Loucy (cell line): ENCODE measurements at regions not wholly inside any gene's neighbourhood (a gene's known extent, or its start where the extent isn't known, plus 50 kb on each side); places are given as distances from the start of the nearest gene placed in this dataset.

ENCODE experiments used
- H2AFZ ChIP-seq: fragments of 200-600 bp; sonication (generic); 2 replicates; pipeline ENCODE4 v1.6.0; 2016; ENCODE audit warnings: antibody characterized with exemption, mild to moderate bottlenecking, low read length, moderate library complexity
- H3F3A ChIP-seq: fragments of 200-600 bp; 2 replicates; pipeline ENCODE4 v1.6.0; 2016; ENCODE audit warnings: antibody characterized with exemption, low read depth, mild to moderate bottlenecking
- H3K27me3 ChIP-seq: fragments of 200-600 bp; sonication (generic); 2 replicates; pipeline ENCODE4 v1.6.1; 2014; ENCODE audit warnings: low read length, mild to moderate bottlenecking; ENCODE audit not compliant: insufficient read depth, poor library complexity, severe bottlenecking
- H3K36me3 ChIP-seq: fragments of 200-600 bp; sonication (generic); 2 replicates; pipeline ENCODE4 v1.6.1; 2016; ENCODE audit warnings: low read length; ENCODE audit not compliant: insufficient read depth
- H3K4me1 ChIP-seq: fragments of 200-600 bp; sonication (generic); 2 replicates; pipeline ENCODE4 v1.5.1; 2014; ENCODE audit warnings: low read length, mild to moderate bottlenecking; ENCODE audit not compliant: insufficient read depth, poor library complexity, severe bottlenecking
- H3K4me2 ChIP-seq: fragments of 200-600 bp; sonication (generic); 2 replicates; pipeline ENCODE4 v1.6.0; 2014; ENCODE audit warnings: antibody characterized with exemption, low read length, low read depth, mild to moderate bottlenecking; ENCODE audit not compliant: poor library complexity, severe bottlenecking
- H3K4me3 ChIP-seq: fragments of 200-600 bp; sonication (generic); 2 replicates; pipeline ENCODE4 v1.5.1; 2014; ENCODE audit warnings: low read length, mild to moderate bottlenecking, mixed read lengths; ENCODE audit not compliant: poor library complexity, severe bottlenecking
- H3K79me2 ChIP-seq: fragments of 200-600 bp; sonication (generic); 2 replicates; pipeline ENCODE4 v1.6.1; 2014; ENCODE audit warnings: low read length; ENCODE audit not compliant: insufficient read depth
- H3K9ac ChIP-seq: fragments of 200-600 bp; sonication (generic); 2 replicates; pipeline ENCODE4 v1.6.0; 2014; ENCODE audit warnings: mild to moderate bottlenecking, low read depth, low read length, moderate library complexity; ENCODE audit not compliant: poor library complexity, severe bottlenecking
- H3K9me2 ChIP-seq: fragments of 200-600 bp; sonication (generic); replicated peaks from 2 replicates; pipeline ENCODE4 v1.6.1; 2016; ENCODE audit warnings: low read depth, low read length, mixed read lengths
- H3K9me3 ChIP-seq: fragments of 200-600 bp; sonication (generic); 2 replicates; pipeline ENCODE4 v1.6.1; 2014; ENCODE audit warnings: mild to moderate bottlenecking, antibody characterized with exemption, low read length, low read depth; ENCODE audit not compliant: insufficient read depth
- H4K20me1 ChIP-seq: fragments of 200-600 bp; sonication (generic); 2 replicates; pipeline ENCODE4 v1.6.0; 2014; ENCODE audit warnings: antibody characterized with exemption, low read length, mild to moderate bottlenecking; ENCODE audit not compliant: insufficient read depth, poor library complexity, severe bottlenecking
- CTCF ChIP-seq: fragments of 200-600 bp; sonication (generic); conservative IDR thresholded peaks from 2 replicates; pipeline ENCODE4 v1.5.1; 2014; ENCODE audit warnings: mild to moderate bottlenecking, antibody characterized with exemption, low read length
- EZH2phosphoT487 ChIP-seq: fragments of 200-600 bp; IDR thresholded peaks from 2 replicates; pipeline ENCODE4 v1.6.1; 2018; ENCODE audit warnings: antibody characterized with exemption, mild to moderate bottlenecking, moderate library complexity, borderline replicate concordance

DNA sequence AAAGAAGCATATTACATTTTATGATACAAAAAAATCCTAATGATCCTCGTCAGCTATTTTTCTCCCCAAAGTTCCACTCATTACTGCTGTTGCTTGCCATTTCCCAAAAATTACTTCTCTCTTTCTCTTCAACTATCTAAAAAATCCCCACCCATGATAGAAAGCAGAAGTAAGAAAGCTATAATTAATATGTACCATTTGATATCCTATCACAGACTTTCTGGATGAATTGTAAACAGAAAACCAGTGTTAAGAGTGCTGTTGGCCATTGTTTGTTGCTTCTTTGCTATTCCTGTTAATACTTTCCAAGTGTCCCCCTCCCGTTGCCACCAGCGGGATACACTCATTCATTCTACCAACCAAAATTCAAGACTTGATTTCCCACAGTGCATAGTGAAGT is 136.3 kb upstream of the SMARCA2 start:
- H3K9me3 ChIP-seq, result no peaks in the 10 kb centered on the region
- H4K20me1 ChIP-seq, result no peaks in the 10 kb centered on the region
- H3K79me2 ChIP-seq, result no peaks in the 10 kb centered on the region
- H3K4me1 ChIP-seq, result no peaks in the 10 kb centered on the region
- no peak overlapping the region for H3K4me2 ChIP-seq
- H3K36me3 ChIP-seq, result no peaks in the 10 kb centered on the region
- no peaks in the 10 kb centered on the region for H3K27me3 ChIP-seq
- no peak overlapping the region for H2AFZ ChIP-seq
- TF ChIP-seq EZH2phosphoT487, result no peak
- TF ChIP-seq CTCF, result no peak
- no peaks in the 10 kb centered on the region for H3F3A ChIP-seq
- no peak overlapping the region for H3K9ac ChIP-seq
- H3K9me2 ChIP-seq, result no peaks in the 10 kb centered on the region
- no peak overlapping the region for H3K4me3 ChIP-seq

GRCh38 chr9:1879501-1879900 is 135.6 kb upstream of the SMARCA2 start:
- Histone ChIP-seq H3K4me2 (no peak overlapping the region), H2AFZ (no peak overlapping the region), H3K27me3 (no peaks in the 10 kb centered on the region), H3K36me3 (no peaks in the 10 kb centered on the region), H3K9me3 (no peaks in the 10 kb centered on the region), H3K4me3 (no peak overlapping the region), H3K9ac (no peak overlapping the region), H3K9me2 (no peaks in the 10 kb centered on the region), H4K20me1 (no peaks in the 10 kb centered on the region), H3K4me1 (no peaks in the 10 kb centered on the region), H3F3A (no peaks in the 10 kb centered on the region), H3K79me2 (no peaks in the 10 kb centered on the region)
- TF ChIP-seq CTCF, result no peak
- TF ChIP-seq EZH2phosphoT487, result no peak

DNA sequence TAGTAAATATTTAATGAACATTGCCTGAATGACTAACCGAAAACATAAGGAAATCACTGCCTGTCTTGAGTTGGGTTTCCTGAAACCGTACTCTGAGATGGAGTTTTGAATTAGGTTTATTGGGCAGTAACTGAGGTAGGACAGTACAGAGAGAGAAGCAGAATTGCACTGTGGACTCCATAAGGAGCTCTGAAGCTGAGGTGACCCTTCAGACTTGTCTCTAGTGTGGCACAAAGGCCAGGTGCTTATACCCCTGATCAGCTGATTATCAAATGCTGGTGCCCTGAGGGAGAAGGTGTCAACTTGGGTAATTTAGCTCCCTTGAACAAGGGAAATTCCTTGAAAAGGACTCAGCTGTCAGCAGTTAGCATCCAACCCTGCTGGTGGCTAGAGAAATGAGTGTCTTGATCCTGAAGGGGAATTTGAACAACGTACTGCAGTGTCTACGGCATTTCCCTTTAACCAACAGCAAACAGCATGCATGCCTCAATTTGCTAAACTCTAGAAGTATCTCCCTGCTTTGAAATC is 135.0 kb upstream of the SMARCA2 start:
- no peaks in the 10 kb centered on the region for H3K36me3 ChIP-seq
- H3K9me2 ChIP-seq, result no peaks in the 10 kb centered on the region
- no peaks in the 10 kb centered on the region for H3K27me3 ChIP-seq
- no peaks in the 10 kb centered on the region for H3F3A ChIP-seq
- H2AFZ ChIP-seq, result no peak overlapping the region
- H4K20me1 ChIP-seq, result no peaks in the 10 kb centered on the region
- H3K9ac ChIP-seq, result no peak overlapping the region
- no peak for TF ChIP-seq CTCF
- no peak for TF ChIP-seq EZH2phosphoT487
- H3K4me2 ChIP-seq, result no peak overlapping the region
- H3K4me1 ChIP-seq, result no peaks in the 10 kb centered on the region
- no peaks in the 10 kb centered on the region for H3K9me3 ChIP-seq
- H3K4me3 ChIP-seq, result no peak overlapping the region
- no peaks in the 10 kb centered on the region for H3K79me2 ChIP-seq
